ENCODE measurements at regions not wholly inside any gene's neighbourhood (a gene's known extent, or its start where the extent isn't known, plus 50 kb on each side); places are given as distances from the start of the nearest gene placed in this dataset.

- TF ChIP-seq CTCF (IDR thresholded peaks at IDR 0.05): no peak
- TF ChIP-seq PBX3 (IDR thresholded peaks at IDR 0.05): no peak
- TF ChIP-seq KDM1A (IDR thresholded peaks at IDR 0.05; ENCODE audit: low read depth): no peak
- no peak for TF ChIP-seq POLR2A (IDR thresholded peaks at IDR 0.05; ENCODE audit: low read length)
Observed at GRCh38 chr5:8290721-8291120, 421.8 kb downstream of the MTRR start.
